CD4-positive, alpha-beta T cell treated with Interferon alpha-2 for 1 hour (primary cell): ENCODE measurements at regions not wholly inside any gene's neighbourhood (a gene's known extent, or its start where the extent isn't known, plus 50 kb on each side); places are given as distances from the start of the nearest gene placed in this dataset.
"Not testable (repeated sequence)": the region's sequence is repeated elsewhere in the genome, so short reads cannot be mapped to it uniquely, and the experiment has no call there.

Experiments
- DNase-seq, 2 donors: peaks; one replicate each; pipeline ENCODE4 v3.0.0-alpha.2; 2020 to 2022

DNA sequence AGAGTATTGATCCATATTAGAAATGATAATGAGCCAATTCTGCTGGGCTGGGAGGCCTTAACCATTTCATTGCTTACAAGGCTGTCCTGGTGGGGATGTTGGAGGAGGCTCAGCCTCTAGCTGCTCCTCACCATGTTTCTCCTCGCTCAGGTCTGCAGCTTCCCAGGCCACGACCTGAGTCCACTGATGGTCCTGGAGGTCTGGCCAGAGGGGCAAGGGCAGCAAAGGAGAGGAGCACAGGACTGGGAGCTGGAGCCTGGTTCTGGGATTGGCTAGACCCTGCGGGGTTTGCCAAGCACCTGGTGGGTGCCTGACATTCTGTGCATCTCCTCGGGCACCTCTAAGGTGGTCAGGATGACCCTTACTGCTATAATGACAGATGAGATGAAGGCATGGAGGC is 92.6 kb downstream of the KIF26A start:
- no peak for DNase-seq

DNA sequence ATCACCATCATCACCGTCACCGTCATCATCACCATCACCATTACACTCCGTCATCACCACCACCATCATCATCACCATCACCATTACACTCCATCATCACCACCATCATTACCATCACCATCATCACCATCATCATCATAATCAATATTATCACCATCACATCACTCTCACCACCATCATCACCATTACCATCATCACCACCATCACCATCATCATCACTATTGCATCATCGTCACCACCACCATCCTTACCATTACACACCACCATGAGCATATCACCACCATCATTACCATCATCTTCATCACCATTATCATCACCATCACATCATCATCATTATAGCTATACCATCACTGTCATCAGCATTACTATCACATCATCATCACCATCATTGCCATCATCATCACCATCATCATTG is 93.7 kb downstream of the KIF26A start:
- no peak for DNase-seq

DNA sequence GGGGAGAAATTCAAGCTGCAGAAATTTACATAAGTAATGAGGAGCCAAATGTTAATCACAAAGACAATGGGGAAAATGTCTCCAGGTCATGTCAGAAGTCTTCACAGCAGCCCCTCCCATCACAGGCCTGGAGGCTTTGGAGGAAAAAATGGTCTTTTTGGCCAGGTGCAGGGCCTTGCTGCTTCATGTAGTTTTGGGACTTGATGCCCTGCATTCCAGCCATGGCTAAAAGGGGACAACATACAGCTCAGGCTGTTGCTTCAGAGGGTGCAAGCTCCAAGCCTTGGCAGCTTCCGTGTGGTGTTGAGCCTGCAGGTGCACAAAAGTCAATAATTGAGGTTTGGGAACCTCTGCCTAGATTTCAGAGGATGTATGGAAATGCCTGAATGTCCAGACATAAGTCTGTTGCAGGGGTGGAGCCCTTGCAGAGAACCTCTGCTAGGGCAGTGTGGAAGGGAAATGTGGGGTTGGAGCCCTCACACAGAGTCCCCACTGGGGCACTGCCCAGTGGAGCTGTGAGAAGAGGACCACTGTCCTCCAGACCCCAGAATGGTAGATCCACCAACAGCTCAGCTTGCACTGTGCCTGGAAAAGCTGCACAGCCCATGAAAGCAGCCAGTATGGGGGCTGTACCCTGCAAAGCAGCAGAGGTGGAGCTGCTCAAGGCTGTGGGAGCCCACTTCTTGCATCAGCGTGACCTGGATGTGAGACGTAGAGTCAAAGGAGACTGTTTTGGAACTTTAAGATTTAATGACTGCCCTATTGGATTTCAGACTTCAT is 95.8 kb downstream of the KIF26A start:
- not testable (repeated sequence) for DNase-seq

DNA sequence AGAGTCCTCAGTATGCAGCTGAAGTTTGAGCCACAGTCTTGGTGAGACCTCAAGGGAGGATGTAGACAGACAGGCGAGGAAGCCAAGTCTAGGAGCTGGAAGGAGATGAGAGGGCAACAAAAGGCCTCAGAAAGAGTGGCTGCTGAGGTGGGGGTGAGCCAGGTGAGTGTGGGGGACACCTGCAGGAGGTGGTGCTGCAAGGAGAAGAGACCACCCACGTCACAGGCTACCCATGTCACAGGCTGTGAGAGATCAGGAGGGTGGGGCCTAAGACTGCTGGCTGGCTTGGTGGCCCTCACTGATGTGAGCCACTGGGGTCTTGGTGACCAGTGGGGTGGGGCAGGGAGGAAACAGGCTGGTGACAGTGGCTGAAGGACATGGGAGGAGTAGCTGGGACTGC is 97.3 kb downstream of the KIF26A start:
- no peak for DNase-seq

DNA sequence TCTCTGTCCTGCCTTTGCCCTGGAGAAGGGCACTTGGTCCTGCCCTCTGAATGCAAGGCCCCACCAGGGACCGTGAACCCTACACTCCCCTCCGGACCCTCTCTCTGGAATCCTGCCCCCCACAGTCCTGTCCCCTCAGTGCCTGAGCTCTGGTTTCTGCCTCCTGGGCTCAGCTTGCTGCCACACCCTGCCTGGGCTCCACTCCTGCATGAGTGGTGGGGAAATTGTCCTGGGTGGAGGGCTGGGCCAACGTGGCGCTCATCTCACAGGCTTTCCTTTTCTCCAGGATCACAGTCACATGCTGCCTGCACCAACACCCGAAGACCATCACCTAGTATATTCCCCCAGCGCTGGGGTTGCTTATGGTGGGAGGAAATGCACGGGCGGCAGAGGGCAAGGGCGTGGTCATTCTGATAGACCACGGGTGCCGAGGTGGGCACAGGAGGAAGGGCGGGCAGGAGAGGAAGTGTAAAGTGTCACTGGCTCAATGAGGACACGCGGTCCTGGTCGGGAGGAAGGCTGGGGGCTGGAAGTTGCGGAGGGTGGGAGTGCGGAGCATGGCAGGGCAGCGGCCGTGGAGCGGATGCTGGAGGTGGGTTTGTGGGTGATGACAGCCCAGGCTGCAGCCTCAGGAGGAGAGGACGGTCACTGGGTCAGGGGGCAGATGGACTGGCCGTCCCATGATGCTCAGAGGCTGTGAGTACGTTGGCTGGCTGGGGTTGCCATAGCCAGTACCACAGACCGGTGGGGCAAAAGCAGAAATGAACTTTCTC is 99.5 kb downstream of the KIF26A start:
- DNase-seq: no peak

DNA sequence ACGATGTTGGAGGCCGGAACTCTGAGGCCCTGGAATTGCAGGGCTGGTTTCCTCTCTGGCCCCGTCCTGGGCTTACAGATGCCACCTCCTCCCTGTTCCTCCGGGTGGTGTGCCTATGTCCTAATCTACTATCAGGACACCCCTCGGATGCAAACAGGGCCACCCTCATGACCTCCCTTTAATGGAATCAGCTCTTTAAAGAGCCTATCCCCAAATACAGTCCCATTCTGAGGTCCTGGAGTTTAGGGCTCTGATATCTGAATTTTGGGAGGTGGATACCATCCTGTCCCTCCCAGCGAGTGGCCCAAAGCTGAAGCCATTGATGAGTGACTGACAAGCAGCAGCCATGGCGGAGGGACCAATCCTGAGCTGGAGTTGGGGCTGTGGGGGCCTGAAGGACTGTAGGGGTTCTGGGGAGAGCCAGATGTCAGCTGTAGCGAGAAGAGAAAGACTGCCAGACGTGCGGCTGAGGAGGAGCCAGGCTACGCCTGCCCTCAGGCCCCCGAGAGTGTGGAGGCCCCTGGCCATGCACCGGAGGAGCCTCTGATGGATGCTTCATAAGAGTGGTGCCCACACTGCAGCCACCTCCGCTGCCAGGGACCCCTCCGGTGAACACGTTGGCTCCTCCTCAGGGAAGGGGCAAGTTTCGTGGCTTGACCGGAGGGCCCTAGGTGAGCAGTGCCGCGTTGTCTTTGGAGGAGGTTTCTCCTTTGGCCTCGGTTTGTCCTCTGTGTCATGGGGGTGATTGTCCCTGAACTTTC is 100.2 kb downstream of the KIF26A start:
- DNase-seq: no peak

DNA sequence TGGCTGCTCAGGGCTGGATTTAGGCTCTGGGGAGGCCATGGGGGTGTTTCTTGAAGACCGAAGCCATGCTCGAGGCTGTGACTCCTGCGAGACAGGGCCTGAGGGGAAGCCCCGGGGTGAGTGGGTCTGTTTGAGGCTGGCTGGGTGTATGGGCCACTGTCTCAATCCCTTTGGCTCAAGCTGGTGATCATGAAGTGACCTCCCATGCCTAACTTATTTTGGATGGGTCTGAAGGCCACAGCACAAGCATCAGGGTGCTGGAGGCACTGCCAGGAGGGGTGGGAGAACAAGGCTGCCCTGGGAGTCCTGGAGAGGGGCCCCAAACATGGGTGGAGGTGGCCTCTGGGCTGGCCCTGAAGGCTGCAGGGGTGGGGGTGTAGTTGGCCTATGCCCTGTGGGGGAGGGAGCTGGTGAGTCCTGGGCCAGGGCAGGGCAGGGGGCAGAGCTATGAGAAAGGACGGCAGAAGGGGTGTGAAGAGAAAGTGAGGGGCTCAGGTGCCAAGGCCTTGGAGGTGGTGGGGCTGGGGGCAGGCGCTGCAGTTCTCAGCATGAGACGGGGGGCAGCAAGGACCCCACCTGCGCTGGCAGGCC is 100.9 kb downstream of the KIF26A start:
- DNase-seq: no peak

DNA sequence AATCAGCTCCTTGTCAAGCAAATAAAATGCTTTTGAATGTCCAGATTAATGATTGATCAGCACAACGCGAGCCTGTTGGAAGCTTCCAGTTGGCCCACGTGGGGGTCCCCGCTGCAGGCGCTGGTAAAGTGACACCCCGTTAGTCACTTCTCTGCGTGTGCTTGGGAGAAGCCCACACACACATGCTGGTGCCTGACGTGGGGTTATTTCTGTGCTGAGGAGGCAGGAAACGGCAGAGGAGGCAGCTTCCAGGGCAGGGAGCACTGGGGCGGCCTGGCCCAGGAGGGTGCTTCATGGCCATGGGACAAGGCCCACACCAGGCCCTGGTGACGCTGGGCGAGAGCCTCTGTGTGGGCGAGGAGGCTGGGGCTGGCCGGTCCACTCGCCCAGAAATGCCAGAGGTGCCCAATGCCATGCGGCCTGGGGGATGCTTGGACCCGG is 101.5 kb downstream of the KIF26A start:
- no peak for DNase-seq

DNA sequence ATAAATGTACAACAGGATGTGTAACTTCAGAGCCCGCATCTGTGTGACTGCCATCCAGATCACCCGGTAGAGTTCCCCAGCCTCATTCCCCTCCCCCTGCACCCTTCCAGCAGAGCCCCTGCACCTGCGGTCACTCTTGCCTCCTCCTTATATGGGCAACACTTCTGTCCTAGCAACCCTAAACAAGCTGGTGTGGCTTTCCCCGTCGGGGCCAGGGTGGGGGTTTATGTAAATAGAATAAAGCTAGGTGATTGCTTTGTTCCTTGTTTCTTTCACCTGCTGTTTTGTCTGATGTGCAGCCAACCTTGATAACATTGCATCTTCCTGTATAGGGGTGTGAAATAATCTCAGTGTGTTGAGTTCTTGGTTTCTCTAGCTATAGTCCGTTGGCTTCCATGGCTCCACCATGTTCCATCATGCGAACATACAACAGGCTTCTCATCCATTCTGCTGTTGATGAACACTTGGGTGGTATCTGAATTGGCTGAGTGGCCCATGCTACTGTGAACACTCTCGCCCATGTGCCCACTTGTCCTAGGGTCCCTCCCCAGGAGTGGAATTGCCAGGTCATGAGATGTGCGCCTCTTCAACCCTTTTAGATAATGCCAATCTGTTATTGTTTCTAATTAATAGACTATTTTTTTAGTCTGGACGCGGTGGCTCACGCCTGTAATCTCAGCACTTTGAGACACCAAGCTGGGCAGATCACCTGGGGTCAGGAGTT is 102.2 kb downstream of the KIF26A start:
- no peak for DNase-seq

DNA sequence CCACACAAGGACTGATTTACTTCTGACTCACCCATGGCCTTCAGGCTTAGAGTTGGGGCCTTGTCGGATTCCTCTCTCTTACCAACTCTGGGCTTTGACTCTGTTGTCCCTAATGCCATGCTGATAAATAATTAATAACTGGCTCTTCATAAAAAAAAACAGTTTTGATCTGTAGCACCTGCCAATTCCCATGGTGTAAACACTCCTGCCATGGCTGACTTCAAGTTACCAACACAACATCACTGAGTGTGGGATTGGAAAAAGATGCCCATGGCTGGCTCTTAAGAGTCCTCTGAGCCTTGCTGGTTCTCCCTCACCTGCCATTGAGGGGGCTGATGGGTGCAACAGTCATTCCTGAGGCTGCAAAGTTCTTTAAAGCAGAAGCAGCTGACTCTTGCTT is 104.8 kb downstream of the KIF26A start:
- DNase-seq: no peak

DNA sequence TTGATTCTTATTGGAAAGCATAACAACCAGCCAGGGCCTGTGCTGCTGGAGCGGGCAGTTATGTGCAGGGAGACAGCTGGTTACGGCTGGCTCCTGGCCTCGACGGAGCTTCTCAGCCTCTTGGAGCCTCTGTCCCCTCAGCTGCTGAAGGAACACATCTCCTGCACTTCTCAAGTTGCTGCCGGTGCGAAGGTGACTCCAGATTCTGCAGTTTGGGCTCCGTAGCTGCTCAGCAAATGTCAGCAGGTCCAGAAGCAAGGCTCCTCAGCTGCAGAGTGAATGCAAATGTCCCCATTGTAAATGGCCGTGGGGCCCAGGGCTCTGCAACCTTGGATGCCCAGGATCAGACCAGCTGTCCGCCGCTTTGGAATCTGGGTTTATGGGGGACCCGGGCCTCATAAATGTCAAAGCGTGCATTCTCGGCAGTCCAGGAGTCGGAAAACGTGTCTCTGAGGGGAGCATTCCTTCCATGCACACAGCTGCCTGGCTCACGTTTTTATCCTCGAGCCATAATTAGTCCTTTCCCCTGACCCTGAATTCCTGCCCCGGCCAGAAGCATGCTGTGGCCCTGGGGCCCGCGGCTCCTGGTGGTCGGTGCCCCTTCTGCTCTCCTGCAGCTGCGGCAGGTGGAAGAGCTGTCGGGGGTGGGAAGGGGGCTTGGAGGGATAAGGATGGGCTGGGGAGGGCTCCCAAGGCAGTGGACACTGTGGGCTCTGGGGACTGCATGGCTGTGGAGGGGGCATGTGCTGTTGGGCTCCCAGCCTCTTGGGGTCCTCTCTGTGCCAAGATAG is 106.0 kb downstream of the KIF26A start:
- no peak for DNase-seq

DNA sequence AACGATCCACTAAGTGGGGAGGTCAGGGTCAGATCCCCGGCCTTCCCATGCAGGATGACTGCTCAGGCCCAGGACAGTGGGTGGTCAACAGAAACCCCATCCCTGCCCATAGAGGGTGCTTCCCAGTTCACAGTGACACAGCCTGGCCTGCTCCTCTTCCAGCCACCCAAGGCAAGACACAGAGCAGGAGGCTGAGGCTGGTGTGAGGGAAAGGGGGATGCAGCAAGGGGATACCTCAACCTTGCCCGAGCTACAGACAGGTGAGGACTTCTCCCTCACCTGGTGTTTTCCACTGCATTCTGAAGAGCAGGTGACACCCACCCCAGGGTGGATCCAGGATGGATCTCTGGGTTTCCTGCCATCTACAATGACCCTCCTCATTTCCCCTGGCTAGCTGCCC is 106.7 kb downstream of the KIF26A start:
- DNase-seq: no peak

DNA sequence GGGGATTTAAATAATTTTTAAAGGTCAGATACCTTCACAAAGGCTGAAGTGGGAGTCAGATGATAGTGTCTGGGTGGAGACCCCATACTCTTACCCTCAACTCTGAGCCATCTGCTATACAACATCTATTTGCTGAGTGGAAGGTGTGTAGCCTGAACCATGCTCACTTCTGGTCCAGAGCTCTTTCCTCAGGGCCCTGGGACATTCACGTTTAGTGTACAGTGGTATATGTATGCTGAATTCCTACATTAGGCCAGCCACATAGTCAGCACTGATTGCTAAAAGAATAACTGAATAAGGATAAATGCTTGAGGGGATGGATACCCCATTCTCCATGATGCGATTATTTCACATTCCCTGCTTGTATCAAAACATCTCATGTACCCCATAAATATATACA is 107.3 kb downstream of the KIF26A start:
- DNase-seq: no peak

DNA sequence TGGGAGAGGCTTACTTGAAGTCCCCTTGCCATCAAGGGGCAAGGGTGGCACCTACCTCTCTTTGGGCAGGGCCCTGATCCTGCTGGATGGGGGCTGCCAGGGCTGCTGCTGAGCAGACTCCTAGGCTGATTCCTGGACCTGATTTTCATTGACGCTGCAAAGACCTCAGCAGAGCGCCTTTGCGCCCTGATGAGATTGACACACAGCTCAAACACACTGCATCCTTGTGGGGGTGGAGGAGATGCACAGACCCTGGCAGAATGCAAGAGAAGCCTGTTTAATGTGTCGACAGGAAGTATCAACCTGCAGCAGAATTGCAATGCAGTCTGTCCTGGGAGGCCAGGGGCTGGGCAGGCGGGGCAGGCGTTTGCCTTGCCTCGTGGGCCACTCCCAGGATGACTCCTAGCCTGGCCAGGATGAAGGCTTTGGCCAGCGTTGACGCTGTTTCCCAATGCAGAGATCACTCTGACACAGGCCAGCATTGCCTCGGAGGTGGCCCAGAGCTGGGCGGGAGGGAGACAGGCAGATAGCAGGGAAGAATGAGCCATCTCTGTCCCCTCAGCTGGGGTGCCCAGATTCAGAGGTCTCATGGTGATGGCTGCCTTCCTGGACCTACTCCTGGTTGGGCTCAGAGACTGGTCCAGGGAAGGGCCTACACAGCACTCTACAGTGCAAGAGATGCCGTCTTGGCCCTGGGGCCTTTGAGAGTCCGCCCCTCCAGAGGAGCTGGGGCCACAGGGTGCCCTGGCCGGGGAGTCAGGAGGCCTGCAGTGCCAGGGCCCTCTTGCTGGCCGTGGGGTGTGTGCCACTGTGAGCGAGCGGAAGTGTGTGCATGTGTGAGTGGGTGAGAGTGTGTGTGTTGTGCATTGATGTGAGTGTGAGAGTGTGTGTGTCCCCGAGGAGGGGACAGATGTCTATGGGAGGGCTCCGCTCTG is 108.3 kb downstream of the KIF26A start:
- DNase-seq: no peak

DNA sequence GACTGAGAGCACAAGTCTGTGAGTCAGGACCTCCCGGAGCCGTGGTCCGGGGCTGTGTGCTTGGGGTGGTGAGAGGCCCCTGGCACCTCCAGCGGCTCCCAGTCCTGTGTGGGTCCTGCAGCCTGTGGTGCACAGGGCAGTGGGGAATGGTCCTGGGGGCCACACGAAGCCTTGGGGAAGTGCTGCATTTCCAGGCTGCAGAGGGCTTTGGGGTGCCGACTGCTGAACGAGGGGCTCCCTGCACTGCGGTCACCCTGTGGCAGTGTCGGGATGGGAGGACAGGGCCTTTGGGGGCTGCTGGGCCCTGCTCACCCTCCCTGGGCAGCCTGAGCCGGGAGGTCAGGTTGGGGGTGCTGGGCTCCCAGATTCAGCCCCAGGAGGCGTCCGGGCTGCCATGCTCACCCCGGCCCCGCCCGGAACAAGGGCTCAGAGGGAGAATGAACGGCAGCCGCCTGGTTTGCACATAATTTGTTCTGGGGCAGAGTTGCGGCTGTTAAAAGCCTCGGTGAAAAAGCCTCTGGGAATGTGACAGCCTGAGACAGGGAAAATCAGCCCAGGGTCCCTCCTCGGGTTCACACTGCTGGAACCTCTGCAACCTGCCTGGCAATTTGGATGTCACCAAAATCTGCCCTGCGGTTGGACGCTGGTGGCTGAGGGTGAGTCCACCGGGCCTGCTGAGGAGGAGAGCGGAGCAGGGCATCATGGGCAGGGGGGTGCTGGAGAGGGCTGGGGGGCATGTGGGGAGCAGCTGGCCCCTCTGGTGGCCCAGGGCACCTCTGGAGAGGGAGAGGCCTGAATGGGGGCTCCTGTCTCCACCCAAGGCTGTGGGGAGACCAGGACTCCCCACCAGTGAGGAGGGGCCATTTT is 109.2 kb downstream of the KIF26A start:
- DNase-seq: no peak

DNA sequence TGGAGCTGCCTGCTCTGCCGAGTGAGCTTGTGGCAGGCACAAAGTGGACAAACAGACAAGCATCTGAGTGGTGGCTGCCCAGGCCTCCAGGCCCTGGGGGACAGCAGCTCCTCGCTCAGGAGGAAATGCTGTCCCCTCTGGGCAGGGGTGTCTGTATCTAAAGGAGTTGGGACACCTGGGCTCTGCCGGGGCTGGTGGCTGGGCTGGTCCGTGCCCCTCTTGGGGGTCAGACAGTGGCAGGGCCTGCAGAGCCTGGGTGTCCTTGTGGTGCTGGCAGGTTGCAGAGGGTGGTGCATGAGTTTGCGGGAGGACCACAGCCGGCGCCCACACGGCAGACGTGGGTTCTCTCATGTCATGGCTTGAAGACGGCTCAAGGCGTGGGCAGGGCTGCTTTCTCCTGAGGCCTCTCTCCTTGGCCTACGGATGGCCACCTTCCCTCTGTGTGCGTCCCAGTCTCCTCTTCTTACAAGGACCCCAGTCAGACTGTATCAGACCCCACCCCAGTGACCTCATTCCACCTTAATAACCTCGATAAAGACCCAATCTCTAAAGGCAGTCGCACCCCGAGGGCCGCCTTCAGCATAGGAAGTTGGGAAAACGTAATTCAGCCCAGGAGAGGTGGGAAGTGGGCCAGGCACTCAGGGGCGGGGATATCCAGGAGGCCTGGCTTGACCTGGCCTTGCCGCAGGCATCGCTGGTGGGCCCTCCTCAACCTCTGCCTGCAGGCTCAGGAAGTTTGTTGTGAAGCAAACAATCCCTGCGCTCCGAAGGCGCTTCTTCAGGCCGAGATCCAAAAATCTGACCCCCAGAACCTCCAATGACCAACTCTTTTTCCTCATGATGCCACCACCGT is 110.0 kb downstream of the KIF26A start:
- no peak for DNase-seq

DNA sequence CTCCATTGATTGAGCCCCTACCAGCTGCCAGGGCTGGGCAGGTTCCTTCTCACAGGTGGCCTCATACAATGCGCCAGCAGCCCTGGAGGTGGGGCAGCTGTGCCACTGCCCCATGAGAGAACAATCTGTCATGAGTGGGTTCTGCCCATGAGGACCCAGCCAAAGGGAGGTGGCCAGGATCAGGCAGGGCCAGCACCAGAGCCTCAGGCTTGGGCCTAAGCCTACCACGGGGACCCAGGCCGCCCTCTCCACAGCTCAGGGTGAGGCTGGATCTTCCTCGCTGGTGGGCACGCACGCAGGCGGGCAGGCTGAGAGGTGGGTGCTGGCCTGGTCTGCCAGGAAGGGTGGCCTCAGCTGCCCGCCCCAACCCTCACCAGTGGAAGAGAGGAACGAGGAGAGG is 110.7 kb downstream of the KIF26A start:
- DNase-seq: no peak

DNA sequence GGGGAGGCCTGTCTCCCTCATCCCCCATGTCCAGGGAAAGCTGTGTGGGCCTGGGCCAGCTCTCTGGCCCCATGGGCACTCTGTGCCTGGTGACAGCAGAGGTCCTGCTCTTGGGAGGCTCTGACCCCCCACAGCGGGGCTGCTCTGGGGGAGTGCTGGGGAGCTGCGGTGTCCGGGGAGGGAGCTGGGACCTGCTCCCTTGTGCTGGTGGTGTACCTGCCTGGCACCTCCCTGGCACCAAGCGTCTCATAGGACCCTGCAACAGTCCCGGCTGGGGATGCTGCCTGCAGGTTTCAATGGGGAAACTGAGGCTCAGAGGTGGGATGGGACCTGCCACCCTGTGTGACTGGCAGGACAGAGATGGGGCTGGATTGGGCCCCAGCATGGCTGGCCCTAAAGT is 111.3 kb downstream of the KIF26A start:
- no peak for DNase-seq

DNA sequence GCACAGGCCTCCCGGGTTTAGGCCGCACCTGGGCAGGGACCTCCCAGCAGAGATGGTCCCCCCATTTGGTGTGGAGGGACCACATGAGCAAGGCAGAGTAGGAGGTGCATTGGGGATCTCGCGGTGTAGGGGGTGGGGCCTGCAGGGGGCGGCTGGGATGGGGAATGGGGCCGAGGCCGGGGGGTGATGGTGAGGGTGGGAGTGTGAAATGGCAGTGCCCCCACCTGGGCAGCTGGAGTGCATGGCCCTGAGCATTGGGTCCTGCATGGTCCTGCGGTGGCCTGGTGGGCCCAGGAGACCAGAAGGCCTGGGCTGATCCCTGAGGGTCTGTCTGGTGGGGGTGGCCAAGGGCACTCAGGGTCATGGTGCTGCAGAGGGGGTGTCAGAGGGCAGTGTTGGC is 111.8 kb downstream of the KIF26A start:
- no peak for DNase-seq
